ENCODE measurements at regions not wholly inside any gene's neighbourhood (a gene's known extent, or its start where the extent isn't known, plus 50 kb on each side); places are given as distances from the start of the nearest gene placed in this dataset.

DNA sequence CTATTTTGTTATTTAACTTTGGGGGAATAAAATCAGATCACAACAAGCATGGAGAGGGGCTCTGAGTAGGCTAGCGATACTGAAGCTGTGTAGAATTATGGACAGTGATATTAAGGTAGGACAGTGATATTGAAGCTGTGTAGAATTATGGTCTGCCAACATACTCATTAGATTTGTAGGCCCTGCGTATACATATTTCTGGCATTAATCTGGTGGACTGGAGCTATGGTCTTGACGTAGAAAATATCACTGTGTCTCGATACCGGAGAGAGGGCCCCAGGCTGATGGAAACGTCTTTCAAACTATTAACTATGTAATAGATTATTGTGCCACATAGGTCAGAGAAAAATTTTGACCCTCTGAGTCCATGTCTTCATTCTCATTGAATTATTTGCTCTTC, 511.4 kb downstream of the ADCYAP1 start:
- H3K9me3 ChIP-seq (ENCODE audit: insufficient read depth, low read length), result no peaks in the 10 kb centered on the region
- no peak for DNase-seq (ENCODE audit: low read depth, low spot score)
- H3K9ac ChIP-seq (ENCODE audit: insufficient read length, low read depth), result no peak overlapping the region
- H3K4me1 ChIP-seq (ENCODE audit: insufficient read depth, insufficient read length), result no peaks in the 10 kb centered on the region
- H3K4me3 ChIP-seq (ENCODE audit: insufficient read length, low read depth), result no peak overlapping the region
- no peaks in the 10 kb centered on the region for H3K27me3 ChIP-seq (ENCODE audit: insufficient read depth, insufficient read length)
- H3K36me3 ChIP-seq (ENCODE audit: insufficient read depth, insufficient read length, low read length), result no peaks in the 10 kb centered on the region
- TF ChIP-seq YY1 (IDR thresholded peaks at IDR 0.05; ENCODE audit: insufficient read depth, insufficient read length) (no peak), ZNF274 (IDR thresholded peaks at IDR 0.05; ENCODE audit: low read depth, low read length) (no peak), SUZ12 (IDR thresholded peaks at IDR 0.05; ENCODE audit: extremely low read depth, insufficient read depth, insufficient read length) (no peak)

DNA sequence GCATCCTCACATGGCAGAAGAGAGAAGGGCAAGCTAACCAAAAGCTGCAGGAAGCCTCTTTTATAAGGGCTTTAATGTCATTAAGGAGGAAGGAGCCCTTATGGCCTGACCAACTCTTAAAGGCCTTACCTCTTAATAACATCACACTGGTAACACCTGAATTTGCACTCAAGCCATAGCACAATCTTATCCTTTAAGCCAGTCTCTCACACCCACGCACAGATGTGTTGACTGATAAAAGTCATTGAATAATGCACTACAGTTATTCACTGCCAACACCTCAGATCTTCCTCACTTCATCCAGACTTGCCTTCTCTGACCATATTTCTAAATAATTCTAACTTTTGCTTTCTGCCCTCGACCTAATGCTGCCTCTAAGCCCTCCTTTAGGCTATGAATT, 516.8 kb downstream of the ADCYAP1 start:
- Histone ChIP-seq H3K4me1 (ENCODE audit: insufficient read depth, insufficient read length) (no peaks in the 10 kb centered on the region), H3K9me3 (ENCODE audit: insufficient read depth, low read length) (no peaks in the 10 kb centered on the region), H3K36me3 (ENCODE audit: insufficient read depth, insufficient read length, low read length) (no peaks in the 10 kb centered on the region), H3K9ac (ENCODE audit: insufficient read length, low read depth) (no peak overlapping the region), H3K27me3 (ENCODE audit: insufficient read depth, insufficient read length) (no peaks in the 10 kb centered on the region), H3K4me3 (ENCODE audit: insufficient read length, low read depth) (no peak overlapping the region)
- TF ChIP-seq ZNF274 (IDR thresholded peaks at IDR 0.05; ENCODE audit: low read depth, low read length) (no peak), YY1 (IDR thresholded peaks at IDR 0.05; ENCODE audit: insufficient read depth, insufficient read length) (no peak), SUZ12 (IDR thresholded peaks at IDR 0.05; ENCODE audit: extremely low read depth, insufficient read depth, insufficient read length) (no peak)
- DNase-seq (ENCODE audit: low read depth, low spot score), result no peak

DNA sequence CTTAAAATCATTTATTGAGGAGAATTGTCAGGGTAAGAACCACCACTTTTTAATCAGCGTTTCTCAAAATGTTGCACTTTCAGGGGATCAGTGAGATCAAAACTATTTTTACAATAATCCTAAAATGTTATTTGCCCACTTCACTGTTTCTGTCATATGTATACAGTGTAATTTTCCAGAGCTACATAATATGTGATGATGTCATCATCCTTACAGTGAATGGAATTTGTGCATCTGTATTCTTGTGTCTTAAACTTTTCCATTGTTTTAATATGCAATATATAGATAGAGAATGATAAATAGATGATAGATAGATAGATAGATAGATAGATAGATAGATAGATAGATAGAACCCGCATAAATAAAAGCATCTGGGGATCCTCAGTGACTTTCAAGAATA, 518.0 kb downstream of the ADCYAP1 start:
- no peaks in the 10 kb centered on the region for H3K36me3 ChIP-seq (ENCODE audit: insufficient read depth, insufficient read length, low read length)
- no peak overlapping the region for H3K9ac ChIP-seq (ENCODE audit: insufficient read length, low read depth)
- H3K4me3 ChIP-seq (ENCODE audit: insufficient read length, low read depth), result no peak overlapping the region
- no peaks in the 10 kb centered on the region for H3K27me3 ChIP-seq (ENCODE audit: insufficient read depth, insufficient read length)
- H3K9me3 ChIP-seq (ENCODE audit: insufficient read depth, low read length), result no peaks in the 10 kb centered on the region
- H3K4me1 ChIP-seq (ENCODE audit: insufficient read depth, insufficient read length), result no peaks in the 10 kb centered on the region
- DNase-seq (ENCODE audit: low read depth, low spot score), result no peak
- TF ChIP-seq YY1 (IDR thresholded peaks at IDR 0.05; ENCODE audit: insufficient read depth, insufficient read length) (no peak), ZNF274 (IDR thresholded peaks at IDR 0.05; ENCODE audit: low read depth, low read length) (no peak), SUZ12 (IDR thresholded peaks at IDR 0.05; ENCODE audit: extremely low read depth, insufficient read depth, insufficient read length) (no peak)

GRCh38 chr18:1425679-1426078, 521.0 kb downstream of the ADCYAP1 start:
- TF ChIP-seq ZNF274 (IDR thresholded peaks at IDR 0.05; ENCODE audit: low read depth, low read length) (no peak), YY1 (IDR thresholded peaks at IDR 0.05; ENCODE audit: insufficient read depth, insufficient read length) (no peak), SUZ12 (IDR thresholded peaks at IDR 0.05; ENCODE audit: extremely low read depth, insufficient read depth, insufficient read length) (no peak)
- Histone ChIP-seq H3K4me1 (ENCODE audit: insufficient read depth, insufficient read length) (no peaks in the 10 kb centered on the region), H3K36me3 (ENCODE audit: insufficient read depth, insufficient read length, low read length) (no peaks in the 10 kb centered on the region), H3K4me3 (ENCODE audit: insufficient read length, low read depth) (no peak overlapping the region), H3K27me3 (ENCODE audit: insufficient read depth, insufficient read length) (no peaks in the 10 kb centered on the region), H3K9ac (ENCODE audit: insufficient read length, low read depth) (no peak overlapping the region), H3K9me3 (ENCODE audit: insufficient read depth, low read length) (no peaks in the 10 kb centered on the region)
- no peak for DNase-seq (ENCODE audit: low read depth, low spot score)

GRCh38 chr18:1435487-1435886, 530.8 kb downstream of the ADCYAP1 start:
- DNase-seq (ENCODE audit: low read depth, low spot score), result no peak
- no peaks in the 10 kb centered on the region for H3K36me3 ChIP-seq (ENCODE audit: insufficient read depth, insufficient read length, low read length)
- H3K9me3 ChIP-seq (ENCODE audit: insufficient read depth, low read length), result no peaks in the 10 kb centered on the region
- H3K9ac ChIP-seq (ENCODE audit: insufficient read length, low read depth), result no peak overlapping the region
- H3K4me3 ChIP-seq (ENCODE audit: insufficient read length, low read depth), result no peak overlapping the region
- H3K4me1 ChIP-seq (ENCODE audit: insufficient read depth, insufficient read length), result no peaks in the 10 kb centered on the region
- no peak for TF ChIP-seq YY1 (IDR thresholded peaks at IDR 0.05; ENCODE audit: insufficient read depth, insufficient read length)
- TF ChIP-seq SUZ12 (IDR thresholded peaks at IDR 0.05; ENCODE audit: extremely low read depth, insufficient read depth, insufficient read length), result no peak
- no peak for TF ChIP-seq ZNF274 (IDR thresholded peaks at IDR 0.05; ENCODE audit: low read depth, low read length)
- H3K27me3 ChIP-seq (ENCODE audit: insufficient read depth, insufficient read length), result no peaks in the 10 kb centered on the region

DNA sequence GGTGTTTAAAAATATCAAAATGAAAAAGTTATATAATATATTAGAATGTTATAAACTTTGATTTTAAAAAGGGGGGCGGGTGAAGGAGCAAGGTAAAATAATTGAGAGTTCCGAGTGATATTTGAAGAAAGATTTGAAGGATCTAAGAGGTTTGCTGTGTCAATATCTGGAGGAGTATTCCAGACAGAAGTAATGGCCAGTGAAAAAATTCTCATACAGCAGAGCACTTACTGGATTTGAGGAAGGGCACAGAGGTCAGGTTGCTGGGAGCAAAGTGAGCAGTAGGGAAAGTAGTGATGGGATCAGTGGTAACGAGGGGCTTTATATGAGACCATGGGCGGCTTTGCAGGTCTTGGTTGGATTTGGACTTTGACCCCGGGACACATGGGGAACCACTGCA, 531.5 kb downstream of the ADCYAP1 start:
- H3K9ac ChIP-seq (ENCODE audit: insufficient read length, low read depth), result no peak overlapping the region
- H3K4me1 ChIP-seq (ENCODE audit: insufficient read depth, insufficient read length), result no peaks in the 10 kb centered on the region
- no peak overlapping the region for H3K4me3 ChIP-seq (ENCODE audit: insufficient read length, low read depth)
- no peak for DNase-seq (ENCODE audit: low read depth, low spot score)
- H3K9me3 ChIP-seq (ENCODE audit: insufficient read depth, low read length), result no peaks in the 10 kb centered on the region
- no peaks in the 10 kb centered on the region for H3K36me3 ChIP-seq (ENCODE audit: insufficient read depth, insufficient read length, low read length)
- TF ChIP-seq YY1 (IDR thresholded peaks at IDR 0.05; ENCODE audit: insufficient read depth, insufficient read length), result no peak
- no peak for TF ChIP-seq ZNF274 (IDR thresholded peaks at IDR 0.05; ENCODE audit: low read depth, low read length)
- no peak for TF ChIP-seq SUZ12 (IDR thresholded peaks at IDR 0.05; ENCODE audit: extremely low read depth, insufficient read depth, insufficient read length)
- H3K27me3 ChIP-seq (ENCODE audit: insufficient read depth, insufficient read length), result no peaks in the 10 kb centered on the region

GRCh38 chr18:1438458-1438910, 533.8 kb downstream of the ADCYAP1 start:
- no peaks in the 10 kb centered on the region for H3K27me3 ChIP-seq (ENCODE audit: insufficient read depth, insufficient read length)
- H3K9ac ChIP-seq (ENCODE audit: insufficient read length, low read depth), result no peak overlapping the region
- DNase-seq (ENCODE audit: low read depth, low spot score), result no peak
- no peak for TF ChIP-seq YY1 (IDR thresholded peaks at IDR 0.05; ENCODE audit: insufficient read depth, insufficient read length)
- TF ChIP-seq SUZ12 (IDR thresholded peaks at IDR 0.05; ENCODE audit: extremely low read depth, insufficient read depth, insufficient read length), result no peak
- TF ChIP-seq ZNF274 (IDR thresholded peaks at IDR 0.05; ENCODE audit: low read depth, low read length), result no peak
- H3K4me1 ChIP-seq (ENCODE audit: insufficient read depth, insufficient read length), result no peaks in the 10 kb centered on the region
- H3K36me3 ChIP-seq (ENCODE audit: insufficient read depth, insufficient read length, low read length), result no peaks in the 10 kb centered on the region
- H3K9me3 ChIP-seq (ENCODE audit: insufficient read depth, low read length), result no peaks in the 10 kb centered on the region
- no peak overlapping the region for H3K4me3 ChIP-seq (ENCODE audit: insufficient read length, low read depth)

All from NT2/D1 (cell line).